Activated CD8-positive, alpha-beta memory T cell treated with anti-CD3 and anti-CD28 coated beads for 24 hours (primary cell): ENCODE measurements at regions not wholly inside any gene's neighbourhood (a gene's known extent, or its start where the extent isn't known, plus 50 kb on each side); places are given as distances from the start of the nearest gene placed in this dataset.

Source experiments
- DNase-seq: peaks from one replicate; pipeline ENCODE4 v3.0.0-alpha.2; 2020

GRCh38 chr20:41879123-41879522 is 260.9 kb upstream of the CHD6 start:
- DNase-seq = no peak

- DNase-seq = no peak
Measured at GRCh38 chr20:41877911-41878310, 259.7 kb upstream of the CHD6 start.

DNA sequence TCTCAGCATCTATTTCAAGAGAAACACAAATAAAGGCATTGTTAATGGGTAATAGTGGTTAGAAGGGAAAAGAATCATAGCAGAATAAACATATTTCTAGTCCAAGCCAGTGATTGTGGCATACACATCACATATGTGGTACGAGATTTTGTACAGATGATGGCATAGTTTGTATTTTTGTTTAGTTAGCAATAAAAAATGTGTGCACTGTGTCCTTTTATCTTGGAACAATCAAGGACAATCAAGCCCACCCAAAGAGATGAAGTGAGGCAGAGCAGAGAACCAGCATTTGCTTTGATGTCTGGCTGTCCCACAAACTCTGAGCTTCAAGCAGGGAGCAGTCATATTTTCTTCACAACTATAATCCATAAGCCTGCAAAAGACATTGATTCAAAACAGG is 256.5 kb upstream of the CHD6 start:
- no peak for DNase-seq

GRCh38 chr20:41872930-41873329 is 254.8 kb upstream of the CHD6 start:
- no peak for DNase-seq

DNA sequence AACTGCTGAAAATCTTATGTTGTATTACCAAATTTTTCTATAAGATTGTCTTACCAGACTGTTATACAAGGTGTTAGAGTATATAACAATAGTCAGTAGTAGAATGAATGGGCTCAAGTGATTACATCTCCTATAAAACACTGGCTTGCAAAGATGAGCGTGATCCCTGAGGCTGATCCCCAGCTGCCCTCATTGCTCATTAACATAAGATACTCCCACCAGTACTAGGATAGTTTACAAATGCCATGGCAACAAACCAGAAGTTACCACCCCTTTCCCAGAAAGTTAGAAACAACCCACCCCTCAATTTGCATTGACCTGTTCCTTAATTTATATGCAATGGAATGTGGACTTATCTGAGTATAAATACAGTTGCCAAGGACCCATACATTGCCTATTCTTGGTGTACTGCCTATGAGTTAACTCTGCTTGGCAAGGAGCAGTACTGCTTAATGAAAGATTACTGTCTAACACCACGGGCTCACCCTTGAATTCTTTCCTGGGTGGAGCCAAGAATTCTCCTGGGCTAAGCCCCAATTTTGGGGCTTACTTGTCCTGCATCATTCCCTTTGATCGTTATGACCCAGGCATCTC is 252.8 kb upstream of the CHD6 start:
- no peak for DNase-seq

GRCh38 chr20:41869261-41869660 is 251.1 kb upstream of the CHD6 start:
- DNase-seq = no peak

GRCh38 chr20:41865938-41866337 is 247.8 kb upstream of the CHD6 start:
- DNase-seq = no peak

DNA sequence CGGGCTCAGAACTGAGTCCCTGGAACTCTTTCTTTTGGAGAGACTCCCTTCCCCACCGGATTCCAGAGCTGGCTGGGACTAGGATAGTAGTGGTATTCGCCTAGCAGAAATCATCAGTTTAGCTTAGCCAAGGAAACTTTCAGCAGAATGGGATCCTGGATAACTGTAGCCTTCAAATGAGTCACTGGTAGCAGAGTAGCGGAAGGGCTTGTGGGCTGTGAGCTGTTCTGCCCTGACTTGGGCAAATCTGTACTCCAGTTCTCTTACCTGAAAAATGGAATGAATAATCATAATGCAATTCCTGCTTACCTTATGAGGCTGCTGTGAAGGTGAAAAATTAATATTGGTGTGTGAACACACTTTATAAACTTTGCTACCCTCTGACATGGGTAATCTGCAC is 244.3 kb upstream of the CHD6 start:
- no peak for DNase-seq

DNA sequence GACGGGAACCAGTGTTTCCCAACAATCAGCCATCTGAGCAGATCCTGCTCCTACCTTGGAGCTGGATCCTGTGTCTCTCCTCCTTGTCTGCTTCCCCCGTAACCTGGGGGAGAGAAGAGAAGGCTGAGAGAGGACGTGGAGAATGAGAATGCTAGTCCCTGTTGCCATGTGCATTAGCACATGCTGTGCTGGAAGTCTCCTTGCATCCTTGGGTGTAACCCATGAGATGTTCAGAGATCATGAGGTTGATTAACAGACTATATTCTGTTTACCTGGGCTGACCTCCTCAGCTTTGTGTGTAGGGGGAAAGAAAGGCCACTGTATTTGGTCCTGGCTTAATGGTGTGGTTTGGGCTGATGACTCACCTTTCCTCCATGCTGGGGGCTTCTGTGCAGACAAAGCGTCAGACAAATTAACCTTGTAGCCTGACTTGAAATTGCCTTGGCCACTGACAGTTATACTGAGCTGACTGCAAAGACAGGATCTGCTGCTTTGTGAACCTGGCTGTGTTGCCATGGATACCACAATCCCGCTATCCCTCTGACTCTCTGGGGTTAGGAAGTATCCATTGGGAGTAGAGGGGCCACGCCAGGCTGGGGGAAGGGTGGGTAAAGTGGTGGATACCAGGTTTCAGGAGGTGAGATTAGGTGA is 243.7 kb upstream of the CHD6 start:
- DNase-seq = no peak

DNA sequence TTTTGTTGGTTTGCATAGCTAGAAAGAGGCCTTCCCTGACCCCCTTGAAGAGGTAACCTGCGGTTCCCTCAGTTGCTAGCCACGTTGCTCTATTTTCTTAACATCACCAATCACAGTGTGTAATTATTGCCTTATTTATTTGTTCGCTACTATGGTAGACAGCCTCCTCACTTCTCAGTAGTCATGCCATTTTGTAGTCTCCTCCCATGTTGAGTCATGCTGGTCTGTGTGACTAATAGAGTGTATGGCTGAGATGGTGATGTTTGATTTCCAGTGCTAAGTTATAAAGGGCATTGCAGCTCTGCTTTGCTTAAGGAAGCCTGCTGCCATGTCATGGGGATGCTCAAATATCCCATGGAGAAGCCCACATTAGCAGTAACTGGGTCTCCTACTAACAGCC is 236.6 kb upstream of the CHD6 start:
- no peak for DNase-seq

DNA sequence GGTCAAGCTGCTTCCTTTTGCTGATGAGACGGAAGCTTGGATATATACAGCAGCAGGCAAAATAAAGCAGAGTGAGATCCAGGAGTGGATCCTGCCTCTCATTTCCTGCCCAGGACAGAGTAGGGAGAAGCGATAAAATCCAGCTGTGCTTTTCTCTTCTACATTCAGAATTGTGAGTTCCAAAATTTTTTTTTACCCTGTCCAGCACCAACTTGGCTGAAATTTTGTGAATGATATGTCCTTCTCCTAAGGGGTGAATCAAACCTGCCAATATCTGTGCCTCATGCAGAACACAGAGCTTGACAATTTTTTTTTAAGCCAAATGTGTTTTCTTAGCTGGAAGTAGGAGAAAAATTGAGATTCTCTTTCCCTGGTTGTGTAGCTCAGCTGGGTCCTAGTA is 235.6 kb upstream of the CHD6 start:
- no peak for DNase-seq

- no peak for DNase-seq
Measured at GRCh38 chr20:41848180-41848579, 230.0 kb upstream of the CHD6 start.

DNA sequence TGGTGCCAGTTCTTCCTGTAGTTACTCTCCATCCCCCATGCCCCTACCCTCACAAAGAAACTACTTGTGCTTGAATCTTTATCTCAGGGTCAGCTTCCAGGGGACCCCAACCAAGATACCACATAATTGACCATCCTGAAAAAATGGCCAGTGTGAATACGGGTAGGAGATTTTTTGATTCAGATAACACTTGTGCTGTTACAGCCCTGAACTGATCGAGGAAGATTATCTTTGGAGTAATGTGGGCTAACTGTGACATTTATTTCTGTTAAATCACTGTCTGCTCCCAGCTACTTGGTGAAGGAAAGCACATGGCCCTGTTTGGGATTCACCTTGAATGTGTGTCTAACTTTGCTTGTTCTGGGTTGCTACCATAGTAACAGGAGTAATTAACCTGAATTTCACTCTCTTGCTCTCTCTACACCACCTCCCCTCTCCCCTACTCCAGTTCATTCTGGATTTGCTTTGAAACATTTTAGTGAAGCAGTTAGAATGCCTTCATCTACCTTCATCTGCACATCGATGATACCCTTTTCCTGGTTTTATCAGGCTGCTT is 219.6 kb upstream of the CHD6 start:
- DNase-seq = no peak

DNA sequence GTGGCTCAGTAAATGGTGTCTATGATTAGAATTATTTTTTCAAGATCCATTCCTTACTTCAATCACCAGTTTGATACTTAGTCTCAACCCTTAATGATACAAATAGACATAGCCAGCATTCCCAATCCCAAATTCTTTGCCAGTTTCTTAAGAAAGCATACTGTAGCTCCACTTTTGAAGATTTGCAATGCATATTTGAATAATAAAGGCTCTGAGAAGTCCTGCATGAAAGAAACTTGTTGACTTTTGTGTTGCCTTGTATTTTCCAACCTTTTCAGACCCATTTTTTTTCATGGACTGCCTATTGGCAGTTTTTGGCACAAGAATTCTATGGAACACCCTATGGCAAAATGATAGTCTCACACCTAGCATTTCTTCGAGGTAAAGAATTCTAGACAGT is 215.6 kb upstream of the CHD6 start:
- DNase-seq = no peak

- DNase-seq = no peak
Measured at GRCh38 chr20:41830702-41831101, 212.5 kb upstream of the CHD6 start.

- DNase-seq = no peak
Measured at GRCh38 chr20:41819436-41819835, 201.3 kb upstream of the CHD6 start.

- DNase-seq = no peak
Measured at GRCh38 chr20:41818991-41819390, 200.8 kb upstream of the CHD6 start.

GRCh38 chr20:41818369-41818768 is 200.2 kb upstream of the CHD6 start:
- no peak for DNase-seq

DNA sequence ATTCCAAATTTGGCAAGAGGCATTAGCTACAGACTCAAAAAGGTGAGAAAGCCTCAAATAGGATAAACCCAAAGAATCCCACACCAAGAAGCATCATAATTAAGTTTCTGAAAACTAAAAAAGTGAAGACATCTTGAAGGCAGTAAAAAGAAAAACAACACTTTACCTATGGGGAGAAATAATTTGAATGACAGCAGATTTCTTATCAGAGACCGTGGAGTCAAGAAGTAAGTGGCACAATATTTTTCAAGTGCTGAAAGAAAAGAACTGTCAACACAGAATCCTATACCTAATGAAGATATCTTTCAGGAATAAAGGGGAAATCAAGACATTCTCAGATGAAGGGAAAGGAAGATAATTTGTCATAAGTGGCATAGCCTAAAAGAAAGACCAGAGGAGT is 193.3 kb upstream of the CHD6 start:
- DNase-seq = no peak

DNA sequence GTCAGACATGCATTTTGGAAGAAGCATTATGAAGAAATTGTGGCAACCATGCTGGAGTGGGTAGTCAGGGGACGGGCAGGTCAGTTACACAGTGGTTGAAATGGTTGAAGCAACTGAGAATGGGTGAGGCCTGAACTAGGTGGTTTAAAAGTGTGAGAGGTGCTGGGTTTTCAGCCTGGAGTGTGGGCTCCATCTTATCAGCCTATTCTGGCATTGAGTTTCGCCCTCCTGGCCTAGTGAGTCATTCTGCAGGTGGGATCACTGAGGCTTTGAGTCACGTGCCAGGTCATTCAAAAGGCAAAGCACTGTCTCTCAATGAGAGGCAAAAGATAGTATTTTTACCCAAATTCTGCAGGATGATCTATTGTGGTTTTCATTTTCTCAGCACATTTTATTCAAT is 181.9 kb upstream of the CHD6 start:
- DNase-seq = no peak

DNA sequence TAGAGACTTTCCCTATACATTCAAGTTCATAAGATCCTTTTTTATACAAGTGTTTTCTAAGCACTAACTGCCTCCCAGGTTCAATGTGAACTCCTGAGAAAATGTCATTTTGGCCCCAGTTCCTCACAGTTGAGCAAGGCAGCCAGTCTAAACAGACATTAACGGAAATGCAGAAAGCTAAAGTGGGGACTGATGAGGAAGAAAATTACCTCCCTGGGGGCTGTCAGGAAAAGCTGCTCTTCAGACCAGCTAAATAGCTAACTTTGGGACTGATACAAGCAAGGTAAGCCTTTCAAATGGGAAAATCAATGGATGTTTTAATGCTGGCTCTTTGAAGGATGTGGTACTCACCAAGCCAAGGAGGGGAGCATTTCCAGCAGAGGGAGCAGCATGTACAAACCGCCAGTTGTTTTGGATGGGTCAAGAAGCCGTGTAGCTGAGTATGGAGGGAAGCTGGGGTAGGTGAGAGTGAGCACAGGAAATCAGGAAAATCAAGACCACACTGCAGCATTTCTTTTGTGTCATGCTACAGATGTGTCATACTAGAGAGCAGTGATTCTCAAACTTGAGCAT is 180.8 kb upstream of the CHD6 start:
- DNase-seq = no peak

- no peak for DNase-seq
Measured at GRCh38 chr20:41786158-41786557, 168.0 kb upstream of the CHD6 start.

- no peak for DNase-seq
Measured at GRCh38 chr20:41784209-41784958, 166.2 kb upstream of the CHD6 start.
